Sigmoid colon (tissue), 4 donors: ENCODE measurements at regions not wholly inside any gene's neighbourhood (a gene's known extent, or its start where the extent isn't known, plus 50 kb on each side); places are given as distances from the start of the nearest gene placed in this dataset.

Experiments
- POLR2A ChIP-seq, 2 donors: fragments of 450-650 bp; IDR thresholded peaks; one replicate each; pipeline ENCODE4 v1.6.1; 2016; ENCODE audit warnings: antibody characterized with exemption in 2 of 2, mild to moderate bottlenecking in 2 of 2, moderate library complexity in 2 of 2
- POLR2AphosphoS5 ChIP-seq, 4 donors: sonication (generic); formaldehyde crosslinking; IDR thresholded peaks; one replicate each; pipeline ENCODE4 v1.6.1; 2017; ENCODE audit warnings: antibody characterized with exemption in 4 of 4
- TF ChIP-seq, protein P1 (sequence below), 4 experiments: fragments of 450-650 bp in 3 of 4; fragments of 200-600 bp in 1 of 4; IDR thresholded peaks; one replicate each; pipeline ENCODE4 v1.5.1; 2016 to 2019; ENCODE audit warnings: antibody characterized with exemption in 4 of 4, mild to moderate bottlenecking in 3 of 4, moderate library complexity in 2 of 4

DNA sequence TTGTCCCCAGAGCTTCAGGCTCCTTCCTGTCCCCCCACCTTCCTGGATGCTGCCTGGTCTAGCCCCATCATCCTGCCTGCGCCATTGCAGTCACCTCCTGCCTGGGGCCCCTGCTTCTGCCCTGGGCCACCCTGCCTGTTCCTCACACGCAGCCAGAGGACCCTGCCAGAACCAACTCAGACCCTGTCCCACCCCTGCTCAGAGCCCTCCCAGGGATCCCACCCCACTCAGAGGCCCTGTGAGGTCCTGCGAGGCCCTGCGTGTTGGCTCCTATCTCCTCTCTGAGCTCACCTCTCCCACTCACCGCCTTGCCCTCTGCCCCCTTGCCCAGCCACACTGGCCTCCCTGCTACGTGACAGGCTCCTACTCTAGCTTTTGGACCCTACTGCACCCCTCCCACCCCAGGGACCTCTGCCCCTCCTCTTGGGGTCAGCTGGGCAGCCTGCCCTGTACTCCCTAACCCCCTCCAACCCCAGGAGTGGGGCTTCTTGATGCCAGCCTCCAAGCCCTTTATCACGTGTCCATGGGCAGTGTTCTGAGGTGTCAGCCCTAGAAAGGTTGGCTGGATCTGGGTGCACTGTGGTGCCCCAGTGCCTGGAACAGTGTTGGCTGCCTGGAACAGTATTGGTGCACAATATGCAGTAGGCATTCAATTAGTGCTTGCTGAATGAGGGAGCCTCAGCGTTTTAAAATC lies 68.3 kb downstream of the CEBPB start:
- TF ChIP-seq, protein P1, sequence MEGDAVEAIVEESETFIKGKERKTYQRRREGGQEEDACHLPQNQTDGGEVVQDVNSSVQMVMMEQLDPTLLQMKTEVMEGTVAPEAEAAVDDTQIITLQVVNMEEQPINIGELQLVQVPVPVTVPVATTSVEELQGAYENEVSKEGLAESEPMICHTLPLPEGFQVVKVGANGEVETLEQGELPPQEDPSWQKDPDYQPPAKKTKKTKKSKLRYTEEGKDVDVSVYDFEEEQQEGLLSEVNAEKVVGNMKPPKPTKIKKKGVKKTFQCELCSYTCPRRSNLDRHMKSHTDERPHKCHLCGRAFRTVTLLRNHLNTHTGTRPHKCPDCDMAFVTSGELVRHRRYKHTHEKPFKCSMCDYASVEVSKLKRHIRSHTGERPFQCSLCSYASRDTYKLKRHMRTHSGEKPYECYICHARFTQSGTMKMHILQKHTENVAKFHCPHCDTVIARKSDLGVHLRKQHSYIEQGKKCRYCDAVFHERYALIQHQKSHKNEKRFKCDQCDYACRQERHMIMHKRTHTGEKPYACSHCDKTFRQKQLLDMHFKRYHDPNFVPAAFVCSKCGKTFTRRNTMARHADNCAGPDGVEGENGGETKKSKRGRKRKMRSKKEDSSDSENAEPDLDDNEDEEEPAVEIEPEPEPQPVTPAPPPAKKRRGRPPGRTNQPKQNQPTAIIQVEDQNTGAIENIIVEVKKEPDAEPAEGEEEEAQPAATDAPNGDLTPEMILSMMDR (IDR thresholded peaks at IDR 0.05), result no peak
- TF ChIP-seq POLR2AphosphoS5 (IDR thresholded peaks at IDR 0.05), result no peak
- TF ChIP-seq POLR2A (IDR thresholded peaks at IDR 0.05), result no peak
